22Rv1 (cell line): ENCODE measurements at regions not wholly inside any gene's neighbourhood (a gene's known extent, or its start where the extent isn't known, plus 50 kb on each side); places are given as distances from the start of the nearest gene placed in this dataset.

Experiments used
- CTCF ChIP-seq: fragments of 450-650 bp; IDR thresholded peaks from 2 replicates; pipeline ENCODE4 v1.5.1; 2017; ENCODE audit warnings: mild to moderate bottlenecking
- ZFX ChIP-seq: fragments of 450-650 bp; IDR thresholded peaks from 2 replicates; pipeline ENCODE4 v1.6.1; 2017; ENCODE audit warnings: antibody characterized with exemption, borderline replicate concordance

- TF ChIP-seq CTCF, result no peak
- TF ChIP-seq ZFX, result no peak
Observed at GRCh38 chr2:35174845-35175244, 1180.7 kb upstream of the CRIM1 start.
